ENCODE measurements at regions not wholly inside any gene's neighbourhood (a gene's known extent, or its start where the extent isn't known, plus 50 kb on each side); places are given as distances from the start of the nearest gene placed in this dataset.
"Not testable (repeated sequence)": the region's sequence is repeated elsewhere in the genome, so short reads cannot be mapped to it uniquely, and the experiment has no call there.

DNA sequence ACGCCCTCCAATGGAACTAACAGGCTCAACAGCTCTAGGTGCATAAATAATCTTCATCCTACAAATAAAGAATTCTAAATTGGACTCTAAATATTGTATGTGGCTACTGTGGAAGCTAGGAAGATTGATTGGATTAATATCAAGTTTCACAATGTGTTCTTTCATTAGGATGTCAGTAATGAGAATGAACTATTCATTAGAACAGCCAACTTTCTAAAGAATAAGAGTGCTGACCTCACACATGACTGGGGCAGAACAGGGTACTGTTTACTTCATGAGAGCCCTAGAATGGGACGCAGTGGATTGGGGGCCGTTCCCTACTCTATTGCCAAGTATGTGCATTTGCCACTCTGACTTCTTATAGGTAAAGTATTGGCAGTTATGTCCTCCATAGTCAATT lies 528.2 kb upstream of the RBFOX1 start:
- Mint-ChIP-seq H3K9me3 (peaks cover 6% of the 10 kb centered on the region), H3K4me1 (no peaks in the 10 kb centered on the region), H3K36me3 (no peaks in the 10 kb centered on the region), H3K27ac (no peak overlapping the region), H3K27me3 (no peaks in the 10 kb centered on the region), H3K4me3 (no peak overlapping the region)
- ATAC-seq, result no peak

DNA sequence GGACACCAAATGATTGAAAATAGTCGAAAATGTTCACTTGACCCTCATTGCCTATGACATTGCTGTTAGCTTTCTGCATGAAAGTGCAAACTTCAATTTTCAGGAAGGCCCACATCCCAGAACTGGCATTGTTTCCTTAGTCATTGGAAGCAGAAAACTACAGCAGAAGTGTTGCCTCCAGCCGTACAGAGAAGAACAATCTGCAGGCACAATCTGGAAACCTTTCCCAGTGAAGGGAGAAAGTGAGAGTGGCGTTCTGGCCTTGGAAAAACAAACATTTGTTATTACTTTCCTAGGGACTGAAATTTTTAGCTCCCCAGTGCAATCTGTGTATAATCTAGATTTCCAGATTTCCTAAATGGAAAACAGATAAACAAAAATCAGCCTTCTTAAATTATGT lies 529.5 kb upstream of the RBFOX1 start:
- Mint-ChIP-seq H3K36me3 (no peaks in the 10 kb centered on the region), H3K4me3 (no peak overlapping the region), H3K27ac (no peak overlapping the region), H3K9me3 (peaks cover 6% of the 10 kb centered on the region), H3K4me1 (no peaks in the 10 kb centered on the region), H3K27me3 (no peaks in the 10 kb centered on the region)
- ATAC-seq, result no peak

DNA sequence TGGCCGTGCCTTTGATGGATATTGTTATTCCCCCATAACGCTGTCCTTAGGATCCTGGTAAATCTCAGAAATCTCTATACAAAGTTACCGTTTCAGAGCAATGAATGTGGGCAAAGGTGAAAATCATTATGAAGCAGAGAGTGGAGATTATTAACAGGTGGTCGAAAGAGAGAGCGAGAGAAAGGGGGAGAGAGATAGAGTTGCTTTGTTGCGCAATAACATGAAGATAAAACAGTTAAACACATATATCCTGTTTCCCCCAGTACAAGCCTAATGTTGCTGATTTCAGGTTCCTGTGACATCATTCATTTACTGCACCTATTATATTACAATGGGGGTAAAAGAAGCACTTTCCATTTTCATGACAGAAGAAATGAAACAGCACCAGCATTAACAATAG lies 535.4 kb upstream of the RBFOX1 start:
- Mint-ChIP-seq H3K4me1 (no peaks in the 10 kb centered on the region), H3K27me3 (no peaks in the 10 kb centered on the region), H3K36me3 (no peaks in the 10 kb centered on the region), H3K4me3 (no peak overlapping the region), H3K9me3 (peaks cover 5% of the 10 kb centered on the region), H3K27ac (no peak overlapping the region)
- no peak for ATAC-seq

DNA sequence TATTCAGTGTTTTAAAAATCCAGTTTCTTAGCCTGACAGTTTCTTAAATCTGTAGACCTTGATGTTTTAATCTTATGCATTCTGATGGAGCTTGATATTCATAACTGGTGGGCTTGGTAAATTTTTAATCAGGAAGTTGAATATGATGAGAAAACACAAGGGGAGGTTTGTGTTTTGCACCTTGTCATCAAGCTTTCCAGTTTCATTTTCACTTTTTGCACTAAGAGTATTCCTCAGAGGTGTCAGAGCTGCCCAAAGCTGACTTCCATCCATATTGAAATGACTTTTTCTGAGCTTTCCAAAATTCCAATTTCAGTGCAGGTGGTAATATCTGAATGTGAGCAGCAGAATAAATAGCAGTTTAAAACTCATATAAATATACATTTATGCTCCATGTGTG lies 555.0 kb upstream of the RBFOX1 start:
- no peak overlapping the region for H3K4me3 Mint-ChIP-seq
- no peaks in the 10 kb centered on the region for H3K4me1 Mint-ChIP-seq
- H3K36me3 Mint-ChIP-seq, result no peaks in the 10 kb centered on the region
- no peaks in the 10 kb centered on the region for H3K27me3 Mint-ChIP-seq
- H3K9me3 Mint-ChIP-seq, result peaks cover 7% of the 10 kb centered on the region
- H3K27ac Mint-ChIP-seq, result no peak overlapping the region
- ATAC-seq, result no peak

DNA sequence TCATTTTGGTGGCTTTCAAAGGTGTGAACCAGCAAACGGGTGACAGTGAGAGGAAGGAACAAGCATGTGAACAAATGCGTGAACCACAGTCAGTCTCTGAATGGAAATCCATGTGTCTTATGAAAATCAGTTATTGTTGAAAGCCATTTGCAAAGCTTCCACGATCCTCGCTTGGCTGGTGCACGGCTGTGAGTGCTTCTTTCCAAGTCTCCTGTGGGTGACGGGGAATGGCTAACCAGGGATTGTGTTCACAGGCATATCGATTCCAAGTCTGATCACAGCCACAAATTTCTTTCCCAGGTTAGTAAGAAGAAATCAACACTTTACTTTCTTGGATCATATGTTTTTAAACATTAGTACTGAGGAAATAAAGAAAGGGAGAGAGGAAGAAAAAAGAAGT lies 556.9 kb upstream of the RBFOX1 start:
- Mint-ChIP-seq H3K27ac (no peak overlapping the region), H3K4me3 (no peak overlapping the region), H3K9me3 (peaks cover 5% of the 10 kb centered on the region), H3K36me3 (no peaks in the 10 kb centered on the region), H3K4me1 (no peaks in the 10 kb centered on the region), H3K27me3 (no peaks in the 10 kb centered on the region)
- ATAC-seq, result no peak

DNA sequence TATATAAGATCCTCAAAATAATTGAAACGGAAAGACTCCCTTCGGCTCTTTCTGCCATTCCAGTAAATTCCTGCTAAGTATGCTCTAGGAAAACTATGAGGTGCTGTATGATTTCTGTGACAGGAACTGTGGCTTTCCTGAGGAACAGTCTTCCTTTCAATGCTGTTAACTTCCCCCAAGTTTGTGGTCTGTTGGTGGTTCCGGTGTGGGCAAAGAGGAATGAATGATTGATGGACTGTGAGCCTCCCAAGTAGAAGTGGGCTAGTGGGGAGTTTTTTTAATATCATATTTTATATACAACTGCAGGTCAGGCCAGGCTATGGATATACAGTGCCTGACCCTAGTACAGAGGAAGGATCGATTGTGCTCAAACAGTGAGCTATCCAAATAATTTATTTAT lies 560.7 kb upstream of the RBFOX1 start:
- no peaks in the 10 kb centered on the region for H3K4me1 Mint-ChIP-seq
- no peak for ATAC-seq
- no peaks in the 10 kb centered on the region for H3K9me3 Mint-ChIP-seq

DNA sequence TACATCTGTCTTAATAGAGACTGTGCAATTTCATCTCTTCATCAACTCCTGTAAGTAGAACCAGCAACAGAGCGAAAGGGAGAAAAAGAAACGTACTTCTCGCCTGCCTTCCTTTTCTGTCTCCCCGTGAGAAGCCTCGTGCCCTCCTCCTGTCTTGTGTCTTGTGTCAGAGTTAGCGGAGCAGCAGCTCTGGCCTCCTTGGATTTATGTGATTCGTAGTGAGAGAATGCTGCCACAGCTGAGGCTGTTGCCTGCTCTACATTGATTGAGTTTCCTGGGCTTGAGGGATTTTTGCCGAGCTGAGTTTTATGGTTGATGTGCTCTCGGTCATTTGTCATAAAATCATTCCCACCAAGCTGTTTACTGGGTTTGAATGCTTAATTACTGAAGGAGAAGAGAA lies 579.1 kb upstream of the RBFOX1 start:
- peaks cover 16% of the 10 kb centered on the region for H3K9me3 Mint-ChIP-seq
- ATAC-seq, result no peak
- no peak overlapping the region for H3K4me3 Mint-ChIP-seq
- no peaks in the 10 kb centered on the region for H3K36me3 Mint-ChIP-seq
- H3K4me1 Mint-ChIP-seq, result no peaks in the 10 kb centered on the region
- no peaks in the 10 kb centered on the region for H3K27me3 Mint-ChIP-seq
- no peak overlapping the region for H3K27ac Mint-ChIP-seq

More for the DNA sequence above, 560.7 kb upstream of the RBFOX1 start:
- H3K27me3 Mint-ChIP-seq, result no peaks in the 10 kb centered on the region
- no peak overlapping the region for H3K4me3 Mint-ChIP-seq
- H3K36me3 Mint-ChIP-seq, result no peaks in the 10 kb centered on the region
- H3K27ac Mint-ChIP-seq, result no peak overlapping the region

DNA sequence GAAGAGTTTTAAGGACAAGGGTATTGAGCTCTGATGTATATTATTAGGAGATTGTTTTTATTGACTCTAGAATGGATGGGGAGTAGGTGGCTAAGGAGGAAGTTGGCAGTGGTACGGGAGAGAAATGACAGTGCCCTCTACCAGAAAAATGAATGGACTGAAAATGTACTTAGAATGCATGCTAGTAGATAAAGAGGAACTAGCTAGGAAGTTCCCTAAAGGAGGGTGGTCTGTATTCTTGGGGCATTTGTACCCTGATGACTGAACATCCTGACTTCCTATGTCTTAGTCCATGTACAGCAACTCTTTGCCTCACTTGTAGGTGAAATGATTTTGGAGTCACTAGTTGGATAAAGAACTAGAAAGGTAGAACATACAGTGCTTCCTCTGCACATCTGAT lies 581.5 kb upstream of the RBFOX1 start:
- Mint-ChIP-seq H3K4me3 (no peak overlapping the region), H3K9me3 (peaks cover 15% of the 10 kb centered on the region), H3K27me3 (no peaks in the 10 kb centered on the region), H3K4me1 (no peaks in the 10 kb centered on the region), H3K27ac (no peak overlapping the region), H3K36me3 (no peaks in the 10 kb centered on the region)
- ATAC-seq, result no peak

DNA sequence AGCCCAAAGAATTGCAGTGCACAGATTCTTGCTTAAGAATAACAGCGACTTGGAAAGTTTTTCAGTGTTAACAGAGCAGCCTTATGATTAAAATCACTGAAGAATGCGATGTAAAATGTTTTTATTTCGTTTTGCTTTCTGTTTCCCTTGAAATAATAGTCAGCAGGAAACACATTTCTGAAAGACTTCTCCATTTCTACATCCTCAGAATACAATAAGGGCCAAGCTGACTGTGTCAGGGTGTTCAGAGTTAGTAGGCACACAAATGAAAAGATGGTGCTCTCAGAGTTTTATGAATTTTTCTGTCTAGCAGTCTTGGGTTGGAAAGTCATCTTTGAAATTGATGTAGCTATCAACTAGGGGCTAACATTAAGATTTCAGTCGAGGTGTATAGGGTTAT lies 582.9 kb upstream of the RBFOX1 start:
- Mint-ChIP-seq H3K27ac (no peak overlapping the region), H3K9me3 (peaks cover 16% of the 10 kb centered on the region), H3K4me3 (no peak overlapping the region), H3K36me3 (no peaks in the 10 kb centered on the region), H3K4me1 (no peaks in the 10 kb centered on the region), H3K27me3 (no peaks in the 10 kb centered on the region)
- no peak for ATAC-seq

DNA sequence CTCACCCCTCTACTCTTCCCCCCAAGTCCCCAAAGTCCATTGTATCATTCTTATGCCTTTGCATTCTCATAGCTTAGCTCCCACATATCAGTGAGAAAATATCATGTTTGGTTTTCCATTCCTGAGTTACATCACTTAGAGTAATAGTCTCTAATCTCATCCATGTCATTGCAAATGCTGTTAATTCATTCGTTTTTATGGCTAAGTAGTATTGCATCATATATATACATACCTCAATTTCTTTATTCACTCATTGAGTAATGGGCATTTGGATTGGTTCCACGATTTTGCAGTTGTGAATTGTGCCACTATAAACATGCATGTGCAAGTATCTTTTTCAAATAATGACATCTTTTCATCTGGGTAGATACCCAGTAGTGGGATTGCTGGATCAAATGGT lies 596.3 kb upstream of the RBFOX1 start:
- H3K9me3 Mint-ChIP-seq, result peaks cover 12% of the 10 kb centered on the region
- H3K4me3 Mint-ChIP-seq, H3K27ac Mint-ChIP-seq, H3K36me3 Mint-ChIP-seq, H3K27me3 Mint-ChIP-seq, ATAC-seq, H3K4me1 Mint-ChIP-seq: not testable (repeated sequence)

DNA sequence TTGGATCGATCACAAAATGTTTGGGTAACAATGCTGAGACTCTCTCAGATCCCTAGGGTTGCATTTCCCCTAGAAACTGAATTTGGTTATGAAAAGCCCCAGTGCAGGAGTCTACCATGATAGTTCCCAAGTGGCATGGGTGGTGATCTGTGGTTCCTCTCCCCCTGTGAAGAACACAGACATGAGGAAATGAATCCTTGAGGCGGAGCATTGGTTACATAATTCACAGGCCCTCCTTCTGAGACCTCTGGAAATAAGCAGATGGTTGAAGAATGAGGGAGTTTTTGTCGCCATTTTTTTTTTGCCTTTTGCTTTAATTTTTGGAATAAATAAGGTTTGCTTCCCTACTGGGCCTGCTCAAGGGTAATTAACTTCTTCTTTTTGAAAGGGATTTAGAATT lies 597.0 kb upstream of the RBFOX1 start:
- Mint-ChIP-seq H3K27ac (no peak overlapping the region), H3K4me1 (no peaks in the 10 kb centered on the region), H3K4me3 (no peak overlapping the region), H3K36me3 (no peaks in the 10 kb centered on the region), H3K27me3 (no peaks in the 10 kb centered on the region), H3K9me3 (peaks cover 12% of the 10 kb centered on the region)
- no peak for ATAC-seq

DNA sequence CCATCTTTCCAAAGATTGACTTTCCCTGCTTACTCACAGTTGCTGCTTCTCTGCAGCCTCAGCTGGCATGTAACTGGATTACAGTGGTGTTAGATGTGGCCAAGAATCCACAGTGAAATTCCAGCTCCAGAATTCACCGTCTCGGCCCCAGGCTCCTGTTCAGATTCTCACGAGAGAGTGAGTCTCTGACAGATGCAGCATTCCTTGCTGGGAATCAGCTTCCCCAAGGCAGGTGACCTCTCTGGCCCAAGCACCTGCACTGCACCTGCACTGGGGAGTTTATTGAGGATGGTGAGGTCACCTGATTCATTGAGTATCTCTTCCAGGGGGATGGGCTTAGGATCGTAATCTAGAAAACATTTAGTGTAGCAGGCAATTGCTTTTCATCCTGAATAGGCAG lies 600.5 kb upstream of the RBFOX1 start:
- H3K9me3 Mint-ChIP-seq, result peaks cover 5% of the 10 kb centered on the region
- H3K27me3 Mint-ChIP-seq, result no peaks in the 10 kb centered on the region
- no peak overlapping the region for H3K4me3 Mint-ChIP-seq

DNA sequence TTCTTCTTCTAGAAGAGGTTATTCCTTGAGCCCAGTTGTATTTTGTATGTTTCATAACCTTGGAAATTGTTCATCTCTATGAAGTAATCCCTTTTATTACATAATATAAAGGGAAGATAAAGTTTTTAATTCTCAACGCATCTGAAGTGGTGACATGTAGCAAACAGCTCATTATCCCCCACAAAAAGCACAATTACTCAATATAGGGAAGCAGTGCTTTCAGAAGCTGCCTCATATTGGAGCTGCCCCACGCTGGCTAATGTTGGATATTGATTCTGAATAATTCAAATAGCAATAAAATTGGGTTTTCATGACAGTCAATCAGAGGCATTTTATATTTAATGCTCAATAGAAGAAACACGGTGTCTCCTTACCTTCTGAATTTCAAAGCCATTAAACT lies 604.3 kb upstream of the RBFOX1 start:
- no peaks in the 10 kb centered on the region for H3K36me3 Mint-ChIP-seq
- no peak overlapping the region for H3K27ac Mint-ChIP-seq
- no peaks in the 10 kb centered on the region for H3K4me1 Mint-ChIP-seq
- H3K4me3 Mint-ChIP-seq, result no peak overlapping the region
- H3K27me3 Mint-ChIP-seq, result no peaks in the 10 kb centered on the region
- H3K9me3 Mint-ChIP-seq, result peaks cover 2% of the 10 kb centered on the region
- ATAC-seq, result no peak

More for the DNA sequence above, 600.5 kb upstream of the RBFOX1 start:
- ATAC-seq, result no peak
- no peaks in the 10 kb centered on the region for H3K36me3 Mint-ChIP-seq
- no peaks in the 10 kb centered on the region for H3K4me1 Mint-ChIP-seq
- no peak overlapping the region for H3K27ac Mint-ChIP-seq

DNA sequence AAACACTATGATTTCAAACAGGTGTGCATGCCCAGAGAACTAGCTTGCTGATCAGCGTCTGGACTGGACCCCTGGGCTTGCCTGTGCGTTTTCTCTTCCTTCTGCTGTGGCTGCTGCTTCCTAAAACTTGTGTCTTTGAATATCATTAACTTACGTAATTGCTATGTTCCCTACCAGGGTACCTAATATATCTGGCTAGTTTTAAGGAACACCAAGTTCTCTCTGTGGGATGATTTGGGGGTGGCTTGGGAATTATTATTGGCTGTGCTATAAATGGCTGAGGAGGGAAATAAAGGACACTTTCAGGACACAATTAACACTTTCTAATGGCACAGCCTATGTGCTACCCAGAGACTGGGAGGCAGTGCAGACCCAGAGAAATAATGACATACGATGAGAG lies 606.0 kb upstream of the RBFOX1 start:
- Mint-ChIP-seq H3K4me1 (no peaks in the 10 kb centered on the region), H3K27ac (no peak overlapping the region), H3K36me3 (no peaks in the 10 kb centered on the region), H3K9me3 (peaks cover 2% of the 10 kb centered on the region), H3K27me3 (no peaks in the 10 kb centered on the region), H3K4me3 (no peak overlapping the region)
- no peak for ATAC-seq

DNA sequence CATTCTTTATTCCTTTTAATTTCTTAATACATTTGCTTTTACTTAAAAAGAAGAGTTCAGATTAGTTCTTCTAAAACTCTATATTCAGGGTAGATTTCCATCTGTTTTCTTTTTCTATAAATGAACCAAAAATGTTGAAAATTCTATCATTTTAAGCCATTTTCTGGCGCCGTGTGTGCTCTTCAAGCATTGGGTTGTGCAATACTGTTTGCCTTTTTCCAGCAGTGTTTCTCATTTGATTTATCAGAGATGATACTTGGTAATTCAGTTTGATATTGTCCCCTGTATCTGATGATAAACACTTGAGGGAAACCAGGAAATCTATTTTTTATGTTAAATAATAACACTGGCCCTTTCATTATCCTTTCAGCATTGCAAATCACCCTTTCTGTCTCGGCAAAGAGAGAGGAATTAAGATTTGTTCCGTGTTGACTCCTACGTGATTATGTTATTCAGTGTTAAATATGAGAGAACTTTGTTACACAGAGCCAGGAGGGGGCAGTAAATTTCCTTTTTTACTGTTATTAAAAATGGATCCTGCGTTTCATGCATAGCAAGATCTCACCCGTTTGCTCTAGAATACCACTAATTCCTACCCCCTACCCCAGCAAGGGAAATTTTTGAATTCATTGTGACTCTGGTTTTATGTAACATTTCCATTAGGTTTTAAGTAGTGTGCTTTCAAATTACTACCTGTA lies 606.9 kb upstream of the RBFOX1 start:
- no peaks in the 10 kb centered on the region for H3K4me1 Mint-ChIP-seq
- H3K27me3 Mint-ChIP-seq, result no peaks in the 10 kb centered on the region
- H3K36me3 Mint-ChIP-seq, result no peaks in the 10 kb centered on the region
- H3K9me3 Mint-ChIP-seq, result peaks cover 2% of the 10 kb centered on the region
- no peak overlapping the region for H3K4me3 Mint-ChIP-seq
- no peak overlapping the region for H3K27ac Mint-ChIP-seq
- ATAC-seq, result no peak

DNA sequence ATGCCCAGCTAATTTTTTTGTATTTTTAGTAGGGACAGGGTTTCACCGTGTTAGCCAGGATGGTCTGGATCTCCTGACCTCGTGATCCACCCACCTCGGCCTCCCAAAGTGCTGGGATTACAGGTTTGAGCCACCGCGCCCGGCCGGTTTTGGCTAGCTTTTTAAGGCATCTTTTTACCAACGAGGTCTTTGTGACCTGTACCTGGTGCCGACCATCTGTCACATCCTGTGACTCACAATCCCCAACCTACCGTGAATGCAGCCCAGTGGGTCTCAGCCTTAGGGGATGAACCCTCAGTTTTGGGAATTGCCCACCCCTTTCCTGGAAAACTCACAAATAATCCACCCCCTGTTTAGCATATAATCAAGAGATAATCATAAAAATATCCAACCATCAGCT lies 607.4 kb upstream of the RBFOX1 start:
- not testable (repeated sequence) for H3K4me3 Mint-ChIP-seq, H3K9me3 Mint-ChIP-seq, H3K36me3 Mint-ChIP-seq, ATAC-seq, H3K27ac Mint-ChIP-seq, H3K4me1 Mint-ChIP-seq, H3K27me3 Mint-ChIP-seq

DNA sequence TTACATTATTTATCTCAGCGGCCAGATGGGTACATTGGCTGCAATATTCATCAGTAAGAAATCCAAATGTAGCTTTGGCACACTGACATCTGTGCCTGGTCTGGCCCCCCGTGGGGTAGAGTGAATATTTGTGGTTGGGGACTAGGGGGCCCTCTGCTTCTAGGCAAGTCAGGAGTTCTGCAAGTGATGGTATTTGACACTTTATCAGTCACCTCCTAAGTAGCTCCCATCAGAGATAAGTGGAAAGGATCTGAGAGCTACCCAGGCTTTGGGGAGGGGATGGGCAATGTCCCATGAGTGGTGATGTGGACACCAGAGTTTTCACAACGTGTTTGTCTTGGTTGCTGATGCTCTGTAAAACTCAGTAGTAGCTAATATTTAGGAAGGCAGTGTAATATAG lies 609.9 kb upstream of the RBFOX1 start:
- ATAC-seq, result no peak
- Mint-ChIP-seq H3K27ac (no peak overlapping the region), H3K9me3 (peaks cover 4% of the 10 kb centered on the region), H3K27me3 (no peaks in the 10 kb centered on the region), H3K36me3 (no peaks in the 10 kb centered on the region), H3K4me1 (no peaks in the 10 kb centered on the region), H3K4me3 (no peak overlapping the region)
